ENCODE measurements at regions not wholly inside any gene's neighbourhood (a gene's known extent, or its start where the extent isn't known, plus 50 kb on each side); places are given as distances from the start of the nearest gene placed in this dataset.
"Not testable (repeated sequence)": the region's sequence is repeated elsewhere in the genome, so short reads cannot be mapped to it uniquely, and the experiment has no call there.

DNA sequence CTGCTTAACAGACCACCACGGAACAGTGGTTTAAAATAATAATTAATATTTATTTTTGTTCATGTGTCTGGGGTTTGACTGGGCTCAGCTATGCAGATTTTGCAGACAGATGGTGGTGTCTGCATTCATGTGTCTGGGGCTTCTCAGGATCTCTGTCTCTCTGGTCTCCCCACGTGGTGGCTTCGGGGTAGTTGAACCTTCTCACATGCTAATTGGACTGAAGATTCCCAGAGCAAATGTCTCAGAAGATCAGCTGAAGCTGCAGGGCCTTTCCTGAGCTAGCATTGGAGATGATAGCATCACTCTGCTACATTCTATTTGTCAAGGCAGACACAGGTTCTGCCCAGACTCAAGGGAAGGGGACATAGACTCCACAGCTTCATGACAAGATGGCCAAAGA is 109.1 kb upstream of the DNAH14 start:
- TF ChIP-seq GATA1 (IDR thresholded peaks at IDR 0.05; ENCODE audit: low read depth, low read length), result no peak
- TF ChIP-seq POLR2A (IDR thresholded peaks at IDR 0.05; ENCODE audit: low read length), result no peak
- DNase-seq, result no peak

DNA sequence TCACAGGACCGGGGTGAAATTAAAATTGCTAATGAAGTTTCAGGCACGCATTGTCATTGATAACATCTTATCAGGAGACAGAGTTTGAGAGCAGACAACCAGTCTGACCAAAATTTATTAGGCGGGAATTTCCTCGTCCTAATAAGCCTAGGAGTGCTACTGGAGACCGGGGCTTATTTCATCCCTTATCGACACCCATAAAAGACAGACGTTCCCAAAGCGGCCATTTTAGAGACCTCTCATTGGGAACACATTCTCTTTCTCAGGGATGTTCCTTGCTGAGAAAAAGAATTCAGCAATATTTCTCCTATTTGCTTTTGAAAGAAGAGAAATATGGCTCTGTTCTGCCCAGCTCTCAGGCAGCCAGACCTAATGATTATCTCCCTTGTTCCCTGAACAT is 107.7 kb upstream of the DNAH14 start:
- DNase-seq, result not testable (repeated sequence)

DNA sequence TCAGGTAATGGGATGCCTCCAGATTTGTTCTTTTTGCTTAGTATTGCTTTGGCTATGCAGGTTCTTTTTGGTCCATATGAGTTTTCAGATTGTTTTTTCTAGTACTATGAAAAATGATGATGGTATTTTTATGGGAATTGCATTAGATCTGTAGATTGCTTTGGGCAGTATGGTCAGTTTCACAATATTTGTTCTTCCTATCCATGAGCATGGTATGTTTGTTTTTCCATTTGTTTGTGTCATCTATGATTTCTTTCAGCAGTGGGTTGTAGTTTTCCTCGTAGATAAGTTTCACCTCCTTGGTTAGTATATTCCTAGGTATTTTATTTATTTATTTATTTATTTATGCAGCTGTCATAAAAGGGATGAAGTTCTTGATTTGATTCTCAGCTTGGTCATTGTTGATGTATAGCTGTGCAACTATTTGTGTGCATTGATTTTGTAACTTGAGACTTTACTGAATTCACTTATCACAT is 103.9 kb upstream of the DNAH14 start:
- DNase-seq, result no peak
- no peak for TF ChIP-seq GATA1 (IDR thresholded peaks at IDR 0.05; ENCODE audit: low read depth, low read length)

DNA sequence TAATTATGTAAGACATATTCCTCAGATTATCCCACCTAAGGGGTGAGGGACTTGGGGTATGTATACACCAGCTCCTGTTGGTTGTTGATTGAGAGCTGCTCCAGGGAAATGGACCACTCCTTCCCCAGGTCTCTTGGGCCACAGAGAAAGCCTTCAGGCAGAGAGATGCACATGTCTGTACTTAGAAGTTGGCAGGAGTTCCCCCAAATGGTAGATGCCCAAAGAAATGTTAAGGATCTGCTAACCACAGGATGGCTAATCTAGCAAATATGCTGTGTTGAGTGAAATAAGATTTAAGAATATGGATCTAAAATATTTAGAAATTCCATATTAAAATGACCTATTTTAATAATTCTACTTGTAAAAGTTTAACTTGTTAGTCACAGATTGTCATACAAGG is 100.8 kb upstream of the DNAH14 start:
- DNase-seq, result no peak
- TF ChIP-seq POLR2A (IDR thresholded peaks at IDR 0.05; ENCODE audit: low read length) (no peak), GATA1 (IDR thresholded peaks at IDR 0.05; ENCODE audit: low read depth, low read length) (no peak)

DNA sequence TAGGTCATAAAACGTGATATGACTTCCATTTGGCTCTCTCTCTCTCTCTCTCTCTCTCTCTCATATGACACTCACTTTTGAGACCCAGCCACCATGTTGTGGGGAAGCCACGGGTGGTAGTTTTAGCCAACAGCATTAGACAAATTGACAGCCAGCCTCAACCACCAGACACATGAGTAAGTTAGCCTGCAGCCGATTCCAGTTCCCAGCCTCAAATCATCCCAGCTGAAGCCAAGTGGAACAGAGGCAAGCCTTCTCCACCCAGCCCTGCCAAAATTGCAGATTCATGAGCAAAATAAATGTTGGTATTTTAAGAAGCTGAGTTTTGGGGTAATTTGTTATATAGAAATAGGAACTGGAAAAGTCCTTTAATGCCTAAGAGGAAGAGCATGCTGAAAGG is 98.0 kb upstream of the DNAH14 start:
- no peak for TF ChIP-seq GATA1 (IDR thresholded peaks at IDR 0.05; ENCODE audit: low read depth, low read length)
- TF ChIP-seq POLR2A (IDR thresholded peaks at IDR 0.05; ENCODE audit: low read length), result no peak
- DNase-seq, result no peak

DNA sequence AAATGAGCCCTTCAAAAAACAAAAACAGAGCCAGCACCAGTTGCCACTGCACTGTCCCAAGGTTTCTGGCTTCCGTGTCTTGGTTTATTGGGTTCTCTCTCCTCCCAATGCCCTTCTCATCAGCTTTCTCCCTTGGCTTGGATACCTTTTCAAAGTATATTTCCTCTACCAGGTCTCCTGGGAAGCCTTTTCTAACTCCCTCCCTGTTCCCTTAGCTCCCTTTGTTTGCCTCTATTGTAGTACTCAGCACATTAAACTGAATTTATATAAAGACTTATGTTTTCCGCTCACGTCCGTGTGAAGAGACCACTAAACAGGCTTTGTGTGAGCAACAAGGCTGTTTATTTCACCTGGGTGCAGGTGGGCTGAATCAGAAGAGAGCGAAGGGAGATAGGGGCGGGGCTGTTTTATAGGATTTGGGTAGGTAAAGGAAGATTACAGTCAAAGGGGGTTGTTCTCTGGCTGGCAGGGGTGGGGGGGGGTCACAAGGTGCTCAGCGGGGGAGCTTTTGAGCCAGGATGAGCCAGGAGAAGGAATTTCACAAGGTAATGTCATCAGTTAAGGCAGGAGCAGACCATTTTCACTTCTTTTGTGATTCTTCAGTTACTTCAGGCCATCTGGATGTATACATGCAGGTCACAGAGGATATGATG is 89.7 kb upstream of the DNAH14 start:
- DNase-seq, result not testable (repeated sequence)

DNA sequence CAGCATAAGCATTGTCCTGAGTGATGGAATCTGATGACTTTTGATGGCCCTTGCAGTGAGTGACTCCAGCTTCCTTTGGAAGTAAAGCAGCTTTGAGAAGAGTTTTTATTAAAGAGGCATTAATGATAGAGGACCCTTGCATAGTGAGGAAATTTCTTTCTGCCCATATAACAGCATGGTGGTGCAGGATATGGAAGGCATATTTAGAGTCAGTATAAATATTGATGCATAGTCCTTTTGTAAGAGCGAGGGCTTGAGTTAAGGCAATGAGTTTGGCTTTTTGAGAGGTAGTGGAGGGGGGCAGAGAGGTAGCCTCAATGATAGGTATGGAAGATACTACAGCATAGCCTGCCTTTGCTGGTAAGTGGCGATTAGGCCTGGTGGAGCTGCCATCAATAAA is 87.7 kb upstream of the DNAH14 start:
- not testable (repeated sequence) for DNase-seq

DNA sequence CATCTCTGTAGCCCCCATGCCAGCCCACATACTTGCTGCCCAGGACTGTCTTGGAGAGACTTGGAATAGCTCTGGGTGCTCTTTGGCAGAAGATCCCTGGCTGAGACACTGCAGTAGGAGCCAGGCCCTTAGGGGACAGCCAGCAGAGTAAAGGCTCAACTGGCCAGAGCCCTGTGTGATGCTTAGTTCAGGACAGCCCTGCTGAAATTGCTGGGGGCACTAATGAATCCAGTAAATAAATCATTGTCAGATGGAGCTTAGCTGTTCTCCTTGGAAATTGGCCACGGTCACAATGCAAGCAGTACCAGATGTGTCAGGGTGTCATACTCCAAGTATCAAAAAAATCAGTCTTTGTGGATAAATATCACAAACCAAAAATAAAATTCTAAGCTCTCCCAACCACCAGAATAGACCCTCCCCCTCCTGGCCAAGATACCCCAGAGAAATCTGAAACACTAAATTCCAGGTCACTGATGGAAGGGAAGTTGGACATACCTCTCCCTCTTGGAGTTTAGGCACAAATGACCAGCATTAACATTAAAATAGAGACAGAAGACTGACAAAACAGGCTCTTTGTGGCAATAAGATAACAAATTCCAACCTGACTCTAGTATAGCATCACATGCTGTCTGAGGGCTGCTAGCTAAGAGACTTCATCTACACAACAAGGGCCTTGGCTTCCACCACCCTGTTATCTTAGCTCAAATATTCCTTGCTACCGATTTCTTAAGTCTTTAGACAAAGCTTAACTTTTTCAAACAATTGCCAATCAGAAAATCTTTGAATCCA is 83.2 kb upstream of the DNAH14 start:
- TF ChIP-seq GATA1 (IDR thresholded peaks at IDR 0.05; ENCODE audit: low read depth, low read length) (no peak), POLR2A (IDR thresholded peaks at IDR 0.05; ENCODE audit: low read length) (no peak)

DNA sequence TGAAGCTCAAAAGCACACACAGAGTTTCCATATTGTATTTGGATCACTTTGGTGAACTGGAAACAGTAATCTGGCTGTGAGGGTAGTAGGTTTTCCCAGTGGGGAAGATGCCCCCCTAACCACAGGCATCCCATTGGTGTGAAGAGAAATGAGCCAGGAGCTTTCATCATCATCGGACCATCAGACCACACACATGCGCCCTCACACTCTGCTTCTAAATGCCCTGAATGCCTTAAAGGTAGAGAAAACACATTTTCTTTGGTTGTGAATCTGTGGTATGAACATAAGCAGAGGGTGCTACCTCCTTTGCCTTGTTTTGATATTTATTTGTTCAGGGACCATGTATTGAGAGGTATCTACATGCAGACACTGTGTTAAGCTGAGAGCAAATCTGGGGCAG is 79.0 kb upstream of the DNAH14 start:
- TF ChIP-seq POLR2A (IDR thresholded peaks at IDR 0.05; ENCODE audit: low read length) (no peak), GATA1 (IDR thresholded peaks at IDR 0.05; ENCODE audit: low read depth, low read length) (no peak)
- no peak for DNase-seq

More for the DNA sequence above, 83.2 kb upstream of the DNAH14 start:
- no peak for DNase-seq

DNA sequence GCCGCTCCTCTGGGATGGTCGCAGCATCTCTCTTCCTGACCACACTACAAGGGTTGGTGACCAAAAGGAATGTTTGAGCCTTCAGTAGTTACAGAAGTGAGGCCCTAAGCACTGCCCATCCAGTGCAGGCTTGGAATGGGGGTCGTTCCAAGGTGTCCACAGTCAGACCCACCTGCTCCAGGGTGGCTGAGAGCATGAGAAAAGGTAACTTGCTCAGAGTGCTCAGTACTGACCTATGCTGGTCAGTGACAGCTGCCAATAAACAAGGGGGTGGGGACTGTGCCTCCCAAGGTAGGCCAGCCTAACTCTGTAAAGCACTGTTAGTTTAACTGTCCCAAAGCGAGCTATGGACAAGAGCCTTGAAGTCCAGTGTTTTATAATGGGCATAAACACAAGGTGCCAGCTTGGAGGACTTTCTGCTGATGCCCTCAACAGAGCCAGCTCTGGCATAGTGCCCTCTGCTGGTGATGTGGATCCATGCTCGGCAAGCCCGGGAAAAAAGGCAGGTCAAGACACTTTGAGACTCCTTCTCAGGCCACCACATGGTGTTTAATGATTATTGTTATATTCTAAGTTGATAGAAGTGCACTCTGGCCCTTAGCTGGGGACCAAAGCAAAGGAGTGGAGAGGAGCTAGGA is 78.1 kb upstream of the DNAH14 start:
- no peak for TF ChIP-seq POLR2A (IDR thresholded peaks at IDR 0.05; ENCODE audit: low read length)
- no peak for TF ChIP-seq GATA1 (IDR thresholded peaks at IDR 0.05; ENCODE audit: low read depth, low read length)
- peak; percentile 33 to 61 for DNase-seq

DNA sequence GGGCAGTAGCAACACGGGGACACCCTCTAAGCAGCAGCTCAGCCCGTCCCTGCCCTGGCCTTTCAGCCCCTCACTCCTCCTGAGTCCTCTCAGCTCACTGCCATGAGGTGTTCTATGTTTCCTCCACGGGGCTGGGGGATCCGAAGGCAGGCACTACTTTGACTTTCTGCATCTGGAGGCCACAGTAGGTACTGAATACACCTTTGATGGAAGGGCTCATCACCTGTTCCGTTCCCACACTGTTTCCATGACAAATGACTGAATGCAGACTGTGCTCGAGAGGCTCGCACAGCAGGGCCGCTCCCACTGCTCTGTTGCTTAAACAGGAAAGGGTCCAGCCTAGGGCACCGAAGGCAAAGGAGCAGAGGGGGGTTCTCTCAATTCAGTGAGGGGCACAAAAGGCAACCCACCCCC is 77.6 kb upstream of the DNAH14 start:
- TF ChIP-seq GATA1 (IDR thresholded peaks at IDR 0.05; ENCODE audit: low read depth, low read length), result no peak
- no peak for TF ChIP-seq POLR2A (IDR thresholded peaks at IDR 0.05; ENCODE audit: low read length)
- no peak for DNase-seq

DNA sequence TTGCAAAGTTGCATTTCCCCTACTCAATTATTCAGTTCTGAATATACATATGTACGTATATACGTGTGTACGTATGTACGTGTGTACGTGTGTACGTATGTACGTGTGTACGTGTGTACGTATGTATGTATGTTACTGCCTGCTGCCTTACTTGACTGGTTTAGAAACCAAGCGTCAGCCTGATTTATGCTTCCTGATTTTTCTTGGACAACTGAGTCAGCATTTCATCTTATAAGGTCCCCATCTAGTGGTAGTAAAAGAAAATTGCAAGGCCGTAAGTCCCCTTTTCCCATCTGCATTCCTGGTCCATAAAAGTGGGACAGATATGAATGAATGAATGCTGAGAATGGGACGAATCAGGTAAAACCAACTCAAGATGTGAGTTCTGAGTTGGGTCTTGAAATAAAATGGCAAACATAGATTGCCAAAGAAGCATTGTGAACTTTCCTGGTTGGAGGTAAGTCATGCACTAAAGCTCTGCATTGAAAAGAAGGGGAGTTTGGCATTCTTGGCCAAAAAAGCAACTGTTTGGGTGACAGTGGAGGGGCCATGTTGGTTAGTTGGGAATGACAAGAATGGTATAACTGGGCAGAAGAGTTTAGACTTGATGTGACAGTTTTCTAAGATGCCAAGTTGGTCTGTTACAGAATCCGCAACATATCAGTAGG is 76.4 kb upstream of the DNAH14 start:
- no peak for TF ChIP-seq GATA1 (IDR thresholded peaks at IDR 0.05; ENCODE audit: low read depth, low read length)
- no peak for TF ChIP-seq POLR2A (IDR thresholded peaks at IDR 0.05; ENCODE audit: low read length)
- peak in 1 of 2 experiments; percentile 40 for DNase-seq

DNA sequence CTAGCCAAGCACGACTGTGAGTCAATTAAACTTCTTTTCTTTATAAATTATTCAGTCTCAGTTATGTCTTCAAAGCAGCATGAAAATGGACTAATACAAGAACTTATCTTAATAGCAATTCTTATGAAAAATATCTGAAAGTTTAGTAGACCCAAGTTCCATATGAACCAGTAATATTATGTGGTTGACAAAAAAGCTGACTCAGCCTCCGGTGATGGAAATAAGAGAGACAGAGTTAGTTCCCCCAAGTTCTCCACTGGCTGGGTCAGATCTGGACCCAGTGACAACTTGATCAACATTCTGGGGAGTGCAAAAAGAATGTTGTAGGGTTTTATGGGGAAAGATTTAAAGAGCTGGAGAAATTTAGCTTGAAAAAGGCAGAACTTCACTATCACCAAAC is 72.5 kb upstream of the DNAH14 start:
- no peak for TF ChIP-seq GATA1 (IDR thresholded peaks at IDR 0.05; ENCODE audit: low read depth, low read length)
- TF ChIP-seq POLR2A (IDR thresholded peaks at IDR 0.05; ENCODE audit: low read length), result no peak
- no peak for DNase-seq

DNA sequence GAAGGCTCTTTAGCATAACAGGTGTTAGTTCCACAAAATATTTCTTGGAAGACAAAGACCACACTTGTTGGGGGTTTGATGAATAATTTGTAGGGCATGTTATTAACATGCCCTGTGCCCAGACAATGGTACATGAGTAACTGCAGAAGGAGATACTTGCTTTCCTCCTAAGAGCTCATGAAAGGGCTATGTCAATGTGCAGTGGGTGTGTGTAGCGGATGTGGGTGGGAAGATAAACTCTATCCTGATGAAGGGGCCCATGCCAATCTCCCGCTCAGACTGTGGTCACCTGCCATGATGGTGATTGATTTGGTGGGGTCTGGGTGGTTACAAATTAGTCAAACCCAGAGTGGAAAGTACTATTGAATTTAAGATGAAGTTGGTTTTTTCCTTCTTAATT is 69.8 kb upstream of the DNAH14 start:
- DNase-seq, result peak in 1 of 2 experiments; percentile 15
- TF ChIP-seq GATA1 (IDR thresholded peaks at IDR 0.05; ENCODE audit: low read depth, low read length) (no peak), POLR2A (IDR thresholded peaks at IDR 0.05; ENCODE audit: low read length) (no peak)
